MCF 10A (cell line): ENCODE measurements at regions not wholly inside any gene's neighbourhood (a gene's known extent, or its start where the extent isn't known, plus 50 kb on each side); places are given as distances from the start of the nearest gene placed in this dataset.

Experiments
- BruUV-seq: library from RNA; stranded (reverse); fragments of 400-500 nt; replicated peaks from 2 replicates; lab custom pipeline; 2021; lab: Mats Ljungman, UMichigan
- CTCF ChIA-PET: fragments of 300-600 bp; sonication (Branson Sonifier 250); formaldehyde crosslinking; extraction: SDS; loops from one replicate; lab custom pipeline; 2021; ENCODE audit warnings: antibody characterized with exemption, inconsistent platforms; lab: Yijun Ruan, JAX
- POLR2A ChIA-PET: fragments of 300-600, 350-650 bp; sonication (Branson Sonifier 250); formaldehyde crosslinking; extraction: SDS; loops from one replicate; lab custom pipeline; 2020; ENCODE audit warnings: antibody characterized with exemption, inconsistent platforms; lab: Yijun Ruan, JAX
- DNase-seq: peaks from one replicate; pipeline ENCODE4 v3.0.0-alpha.2; 2018; ENCODE audit not compliant: unreplicated experiment
- H3K27ac Mint-ChIP-seq: one replicate; pipeline ENCODE4 v1.8.0; 2022; ENCODE audit warnings: mild to moderate bottlenecking, low read depth, mixed read lengths; ENCODE audit not compliant: unreplicated experiment
- H3K27me3 Mint-ChIP-seq: one replicate; pipeline ENCODE4 v1.8.0; 2022; ENCODE audit warnings: mixed read lengths; ENCODE audit not compliant: insufficient read depth, unreplicated experiment
- H3K36me3 Mint-ChIP-seq: one replicate; pipeline ENCODE4 v1.8.0; 2022; ENCODE audit warnings: mild to moderate bottlenecking, moderate library complexity, mixed read lengths; ENCODE audit not compliant: insufficient read depth, unreplicated experiment
- H3K4me1 Mint-ChIP-seq: one replicate; pipeline ENCODE4 v1.8.0; 2022; ENCODE audit warnings: mixed read lengths; ENCODE audit not compliant: insufficient read depth, unreplicated experiment
- H3K4me3 Mint-ChIP-seq: one replicate; pipeline ENCODE4 v1.8.0; 2022; ENCODE audit warnings: mild to moderate bottlenecking, moderate library complexity, mixed read lengths; ENCODE audit not compliant: unreplicated experiment
- H3K9me3 Mint-ChIP-seq: one replicate; pipeline ENCODE4 v1.8.0; 2022; ENCODE audit warnings: mixed read lengths; ENCODE audit not compliant: unreplicated experiment
- intact Hi-C: fragments of 100-400 bp; cut with micrococcal nuclease; formaldehyde crosslinking; loops from 2 replicates; pipeline ENCODE4 v1.14.1; 2022
- TF ChIP-seq, protein P1 (sequence below): fragments of 200-600 bp; IDR thresholded peaks from one replicate; pipeline ENCODE4 v1.8.0; 2022; ENCODE audit warnings: antibody characterized with exemption, mild to moderate bottlenecking; ENCODE audit not compliant: unreplicated experiment

DNA sequence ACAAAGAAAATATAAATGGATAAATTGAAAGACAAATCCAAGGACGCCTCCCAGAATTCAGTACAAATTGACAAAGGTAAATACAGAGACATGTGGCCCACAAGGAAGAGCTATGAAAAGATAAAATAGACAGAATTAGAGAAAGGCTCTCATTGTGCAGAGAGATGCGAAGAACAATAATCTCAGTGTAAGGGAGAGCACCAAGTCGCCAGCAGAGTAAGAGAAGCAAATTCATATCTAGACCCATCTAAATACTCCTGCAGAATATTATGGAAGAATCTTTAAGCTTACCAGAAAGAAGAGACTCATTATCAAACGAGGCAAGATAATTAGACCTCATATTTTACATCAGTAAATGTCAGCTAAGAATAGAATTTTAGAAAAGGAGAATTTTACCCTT lies 101.7 kb upstream of the ITGA1 start:
- Mint-ChIP-seq H3K36me3 (no peaks in the 10 kb centered on the region), H3K4me1 (no peaks in the 10 kb centered on the region), H3K9me3 (no peaks in the 10 kb centered on the region), H3K27ac (no peak overlapping the region), H3K27me3 (peaks cover 66% of the 10 kb centered on the region), H3K4me3 (no peak overlapping the region)
- TF ChIP-seq, protein P1, sequence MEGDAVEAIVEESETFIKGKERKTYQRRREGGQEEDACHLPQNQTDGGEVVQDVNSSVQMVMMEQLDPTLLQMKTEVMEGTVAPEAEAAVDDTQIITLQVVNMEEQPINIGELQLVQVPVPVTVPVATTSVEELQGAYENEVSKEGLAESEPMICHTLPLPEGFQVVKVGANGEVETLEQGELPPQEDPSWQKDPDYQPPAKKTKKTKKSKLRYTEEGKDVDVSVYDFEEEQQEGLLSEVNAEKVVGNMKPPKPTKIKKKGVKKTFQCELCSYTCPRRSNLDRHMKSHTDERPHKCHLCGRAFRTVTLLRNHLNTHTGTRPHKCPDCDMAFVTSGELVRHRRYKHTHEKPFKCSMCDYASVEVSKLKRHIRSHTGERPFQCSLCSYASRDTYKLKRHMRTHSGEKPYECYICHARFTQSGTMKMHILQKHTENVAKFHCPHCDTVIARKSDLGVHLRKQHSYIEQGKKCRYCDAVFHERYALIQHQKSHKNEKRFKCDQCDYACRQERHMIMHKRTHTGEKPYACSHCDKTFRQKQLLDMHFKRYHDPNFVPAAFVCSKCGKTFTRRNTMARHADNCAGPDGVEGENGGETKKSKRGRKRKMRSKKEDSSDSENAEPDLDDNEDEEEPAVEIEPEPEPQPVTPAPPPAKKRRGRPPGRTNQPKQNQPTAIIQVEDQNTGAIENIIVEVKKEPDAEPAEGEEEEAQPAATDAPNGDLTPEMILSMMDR: no peak
- ChIA-PET POLR2A (interaction anchor here (0.8 kb wide), 1 partner anchor 18 kb away, joined by 3 read pairs; no protein-coding TSS in a partner anchor), CTCF (interaction anchor here (0.5 to 1.0 kb wide), 2 partner anchors 230 to 1723 kb away, joined by 3 read pairs; no protein-coding TSS in a partner anchor)
- BruUV-seq: no TSS peak
- DNase-seq: no peak
- intact Hi-C loops: no loop called here

DNA sequence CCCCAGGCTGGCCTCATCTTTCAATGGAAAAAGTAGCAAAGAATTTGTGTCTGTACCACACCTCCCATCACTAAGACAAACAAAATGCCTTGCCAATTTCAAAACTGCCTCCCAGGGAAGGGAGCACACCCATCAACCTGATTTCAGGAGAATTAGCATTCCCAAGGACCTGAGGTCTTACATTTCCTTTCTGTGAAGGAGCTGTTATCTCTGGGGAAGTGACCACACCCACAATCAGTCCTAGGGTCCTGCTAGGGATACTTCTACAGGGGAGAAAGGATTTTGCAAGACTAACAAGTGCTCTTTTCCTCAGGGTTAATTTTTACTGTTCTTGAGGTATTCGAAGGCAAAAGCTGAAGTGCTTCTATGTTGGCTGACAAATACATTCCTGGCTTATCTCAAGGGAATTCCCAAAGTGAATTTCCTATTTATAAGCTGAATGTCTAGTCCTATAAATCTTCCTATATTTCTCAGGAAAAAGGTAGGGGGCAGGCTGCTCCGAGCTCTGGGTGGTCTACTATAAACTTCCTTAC lies 97.4 kb upstream of the ITGA1 start:
- Mint-ChIP-seq H3K36me3 (no peaks in the 10 kb centered on the region), H3K4me1 (no peaks in the 10 kb centered on the region), H3K9me3 (no peaks in the 10 kb centered on the region), H3K4me3 (no peak overlapping the region), H3K27ac (no peak overlapping the region), H3K27me3 (peaks cover 78% of the 10 kb centered on the region)
- no TSS peak for BruUV-seq
- no peak for DNase-seq
- ChIA-PET POLR2A (interaction anchor here (1.0 to 1.1 kb wide), 2 partner anchors 109 to 111 kb away, joined by 3 read pairs; no protein-coding TSS in a partner anchor), CTCF (interaction anchor here (1.1 to 5.5 kb wide), 6 partner anchors 12 to 224 kb away, joined by 3 to 77 read pairs (median 3); no protein-coding TSS in a partner anchor)
- TF ChIP-seq, protein P1: no peak
- intact Hi-C loops: no loop called here

DNA sequence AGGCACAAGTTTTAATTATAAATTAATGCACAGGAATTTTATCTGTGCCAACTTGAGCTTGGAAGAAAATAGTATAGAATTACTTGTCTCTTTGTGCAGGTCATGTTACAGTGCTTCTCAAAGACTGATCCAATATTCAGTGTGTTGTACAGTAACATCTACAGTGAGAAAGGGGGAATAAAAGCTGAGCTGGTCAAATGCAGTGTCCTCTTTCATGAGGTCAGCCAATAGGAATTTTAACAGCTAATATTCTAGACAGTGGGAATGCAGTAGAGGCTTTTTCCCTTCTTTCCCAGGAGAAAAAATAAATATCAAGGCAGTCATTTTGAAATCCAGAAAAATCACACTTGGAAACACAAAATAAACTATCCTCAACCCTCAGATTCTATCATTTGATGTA lies 95.7 kb upstream of the ITGA1 start:
- TF ChIP-seq, protein P1: no peak
- Mint-ChIP-seq H3K36me3 (no peaks in the 10 kb centered on the region), H3K27ac (no peak overlapping the region), H3K9me3 (no peaks in the 10 kb centered on the region), H3K4me1 (no peaks in the 10 kb centered on the region), H3K27me3 (peaks cover 70% of the 10 kb centered on the region), H3K4me3 (no peak overlapping the region)
- intact Hi-C loops: no loop called here
- BruUV-seq: no TSS peak
- ChIA-PET POLR2A (interaction anchor here (0.6 to 1.5 kb wide), 3 partner anchors 120 to 1295 kb away, joined by 3 to 5 read pairs (median 3); no protein-coding TSS in a partner anchor), CTCF (interaction anchor here (0.6 to 5.5 kb wide), 15 partner anchors 26 to 353 kb away, joined by 3 to 77 read pairs (median 6); partner anchors contain the start of genes ITGA1 and PELO)
- no peak for DNase-seq

DNA sequence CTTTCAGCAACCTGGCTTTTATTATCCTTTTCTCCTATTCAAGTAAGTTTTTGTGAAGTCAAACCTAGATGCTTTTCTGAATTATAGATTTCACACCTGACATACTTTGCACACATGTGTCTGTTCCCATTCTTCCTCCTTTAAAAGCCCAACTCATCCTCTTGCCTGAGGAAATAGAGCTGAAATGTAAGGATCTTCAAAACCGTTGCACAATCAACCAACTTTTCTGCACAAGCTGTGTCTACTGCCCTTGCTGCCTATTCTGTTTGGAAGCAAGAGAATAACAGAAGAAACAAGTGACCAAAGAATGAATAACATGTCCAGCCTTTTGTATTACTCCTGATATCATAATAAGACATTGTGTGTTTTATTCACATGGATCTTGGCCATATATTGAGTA lies 95.1 kb upstream of the ITGA1 start:
- Mint-ChIP-seq H3K4me3 (no peak overlapping the region), H3K27me3 (peaks cover 64% of the 10 kb centered on the region), H3K36me3 (no peaks in the 10 kb centered on the region), H3K4me1 (no peaks in the 10 kb centered on the region), H3K27ac (no peak overlapping the region), H3K9me3 (no peaks in the 10 kb centered on the region)
- no TSS peak for BruUV-seq
- no peak for DNase-seq
- ChIA-PET CTCF (interaction anchor here (0.6 to 5.5 kb wide), 28 partner anchors 13 to 386 kb away, joined by 3 to 77 read pairs (median 4); partner anchors contain the start of genes ITGA1 and PELO), POLR2A (interaction anchor here (0.9 to 1.5 kb wide), 2 partner anchors 120 to 223 kb away, joined by 3 to 5 read pairs; no protein-coding TSS in a partner anchor)
- TF ChIP-seq, protein P1: no peak
- intact Hi-C loops: loop anchor here (1.0 kb wide), 2 partner anchors 96 to 223 kb away; no protein-coding TSS in a partner anchor
